Activated CD4-positive, alpha-beta memory T cell treated with anti-CD3 and anti-CD28 coated beads for 36 hours (primary cell): ENCODE measurements at regions not wholly inside any gene's neighbourhood (a gene's known extent, or its start where the extent isn't known, plus 50 kb on each side); places are given as distances from the start of the nearest gene placed in this dataset.
"Not testable (repeated sequence)": the region's sequence is repeated elsewhere in the genome, so short reads cannot be mapped to it uniquely, and the experiment has no call there.

Source experiments
- CTCF ChIA-PET: fragments of 350-600 bp; sonication (Branson Sonifier 250); formaldehyde crosslinking; loops from one replicate; lab custom pipeline; 2021; ENCODE audit warnings: antibody characterized with exemption, inconsistent platforms; lab: Charles Lee
- POLR2A ChIA-PET: fragments of 350-600 bp; sonication (Branson Sonifier 250); formaldehyde crosslinking; loops from one replicate; lab custom pipeline; 2021; ENCODE audit warnings: antibody characterized with exemption; lab: Charles Lee
- DNase-seq: peaks from one replicate; pipeline ENCODE4 v3.0.0-alpha.2; 2020
- H3K27ac Mint-ChIP-seq: one replicate; pipeline ENCODE4 v1.8.0; 2021; ENCODE audit warnings: mixed read lengths
- H3K27me3 Mint-ChIP-seq: one replicate; pipeline ENCODE4 v1.8.0; 2021; ENCODE audit warnings: mixed read lengths
- H3K36me3 Mint-ChIP-seq: one replicate; pipeline ENCODE4 v1.8.0; 2021; ENCODE audit warnings: mixed read lengths
- H3K4me1 Mint-ChIP-seq: one replicate; pipeline ENCODE4 v1.8.0; 2021; ENCODE audit warnings: low read depth, mixed read lengths
- H3K4me3 Mint-ChIP-seq: one replicate; pipeline ENCODE4 v1.8.0; 2021; ENCODE audit warnings: mild to moderate bottlenecking, mixed read lengths
- H3K9me3 Mint-ChIP-seq: one replicate; pipeline ENCODE4 v1.8.0; 2021; ENCODE audit warnings: mixed read lengths
- intact Hi-C: fragments of 100-400 bp; cut with micrococcal nuclease; formaldehyde crosslinking; loops from one replicate; pipeline ENCODE4 v1.15.1; 2023

- Mint-ChIP-seq H3K4me3 (no peak overlapping the region), H3K9me3 (no peaks in the 10 kb centered on the region), H3K27ac (no peak overlapping the region), H3K36me3 (no peaks in the 10 kb centered on the region), H3K27me3 (no peaks in the 10 kb centered on the region), H3K4me1 (no peaks in the 10 kb centered on the region)
- intact Hi-C loops = no loop called here
- ChIA-PET POLR2A (no interaction called here), CTCF (no interaction called here)
- no peak for DNase-seq
Observed at GRCh38 chr3:180409883-180410282, 192.1 kb upstream of the TTC14 start.

GRCh38 chr3:180414157-180414556 lies 187.8 kb upstream of the TTC14 start:
- Mint-ChIP-seq H3K4me3 (no peak overlapping the region), H3K27me3 (no peaks in the 10 kb centered on the region), H3K4me1 (no peaks in the 10 kb centered on the region), H3K9me3 (no peaks in the 10 kb centered on the region), H3K27ac (no peak overlapping the region), H3K36me3 (no peaks in the 10 kb centered on the region)
- intact Hi-C loops = no loop called here
- ChIA-PET CTCF (interaction anchor here (0.7 kb wide), 1 partner anchor 66 kb away, joined by 3 read pairs; no protein-coding TSS in a partner anchor), POLR2A (no interaction called here)
- no peak for DNase-seq

GRCh38 chr3:180416111-180416594 lies 185.8 kb upstream of the TTC14 start:
- POLR2A ChIA-PET = no interaction called here
- intact Hi-C loops = no loop called here
- Mint-ChIP-seq H3K4me1 (no peaks in the 10 kb centered on the region), H3K4me3 (no peak overlapping the region), H3K9me3 (no peaks in the 10 kb centered on the region), H3K27me3 (no peaks in the 10 kb centered on the region), H3K27ac (no peak overlapping the region), H3K36me3 (no peaks in the 10 kb centered on the region)
- CTCF ChIA-PET = no interaction called here
- DNase-seq = no peak

DNA sequence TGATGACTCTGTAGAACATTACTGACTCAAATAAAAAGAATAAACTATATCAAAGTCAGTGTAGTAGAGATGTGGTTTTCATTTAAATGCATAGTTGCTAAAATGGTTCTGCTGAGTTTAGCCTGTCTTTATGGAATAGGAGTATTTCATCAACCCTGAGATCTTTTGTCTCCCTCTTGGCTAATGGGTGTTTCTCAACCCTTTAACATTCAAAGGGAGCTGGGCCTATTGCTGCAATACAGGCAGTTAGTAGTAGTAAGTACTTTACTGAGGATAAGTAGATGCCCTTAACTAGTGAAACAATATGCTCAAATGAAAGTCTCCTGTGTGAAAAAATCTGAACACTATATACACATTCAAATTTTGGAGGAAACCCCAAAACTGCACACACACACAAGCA lies 184.7 kb upstream of the TTC14 start:
- no peak for DNase-seq
- Mint-ChIP-seq H3K36me3 (no peaks in the 10 kb centered on the region), H3K4me3 (no peak overlapping the region), H3K27ac (no peak overlapping the region), H3K9me3 (no peaks in the 10 kb centered on the region), H3K27me3 (no peaks in the 10 kb centered on the region), H3K4me1 (no peaks in the 10 kb centered on the region)
- ChIA-PET CTCF (interaction anchor here (0.6 kb wide), 1 partner anchor 41 kb away, joined by 4 read pairs; no protein-coding TSS in a partner anchor), POLR2A (no interaction called here)
- intact Hi-C loops = no loop called here

DNA sequence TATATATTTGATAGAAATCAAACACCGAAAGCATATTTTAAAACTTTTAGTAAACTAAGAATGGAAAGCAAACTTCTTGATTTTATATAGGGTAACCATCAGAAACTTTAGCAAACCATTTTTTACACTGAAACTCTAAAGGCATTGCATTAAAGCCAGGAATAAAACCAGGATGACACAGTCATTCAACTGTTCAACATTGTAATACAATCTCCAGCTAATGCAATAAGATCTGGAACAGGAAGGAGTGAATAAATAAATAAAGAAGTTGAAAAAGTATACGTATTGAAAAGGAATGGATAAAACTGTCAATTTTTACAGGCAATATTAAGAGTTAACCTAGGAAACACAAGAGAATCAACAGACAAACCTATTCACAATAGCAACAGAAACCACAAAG lies 181.9 kb upstream of the TTC14 start:
- no peaks in the 10 kb centered on the region for H3K36me3 Mint-ChIP-seq
- H3K9me3 Mint-ChIP-seq = peaks cover 3% of the 10 kb centered on the region
- H3K4me3 Mint-ChIP-seq = no peak overlapping the region
- no peak for DNase-seq
- no peaks in the 10 kb centered on the region for H3K4me1 Mint-ChIP-seq
- ChIA-PET CTCF (no interaction called here), POLR2A (no interaction called here)
- intact Hi-C loops = no loop called here
- H3K27ac Mint-ChIP-seq = no peak overlapping the region
- H3K27me3 Mint-ChIP-seq = no peaks in the 10 kb centered on the region

GRCh38 chr3:180420804-180421203 lies 181.2 kb upstream of the TTC14 start:
- ChIA-PET CTCF (no interaction called here), POLR2A (no interaction called here)
- Mint-ChIP-seq H3K9me3 (peaks cover 3% of the 10 kb centered on the region), H3K36me3 (no peaks in the 10 kb centered on the region), H3K27ac (no peak overlapping the region), H3K4me3 (no peak overlapping the region), H3K4me1 (no peaks in the 10 kb centered on the region), H3K27me3 (no peaks in the 10 kb centered on the region)
- DNase-seq = no peak
- intact Hi-C loops = no loop called here

GRCh38 chr3:180421221-180421620 lies 180.7 kb upstream of the TTC14 start:
- CTCF ChIA-PET = no interaction called here
- no peak for DNase-seq
- POLR2A ChIA-PET = no interaction called here
- Mint-ChIP-seq H3K36me3 (no peaks in the 10 kb centered on the region), H3K27me3 (no peaks in the 10 kb centered on the region), H3K9me3 (peaks cover 3% of the 10 kb centered on the region), H3K27ac (no peak overlapping the region), H3K4me3 (no peak overlapping the region), H3K4me1 (no peaks in the 10 kb centered on the region)
- intact Hi-C loops = no loop called here

DNA sequence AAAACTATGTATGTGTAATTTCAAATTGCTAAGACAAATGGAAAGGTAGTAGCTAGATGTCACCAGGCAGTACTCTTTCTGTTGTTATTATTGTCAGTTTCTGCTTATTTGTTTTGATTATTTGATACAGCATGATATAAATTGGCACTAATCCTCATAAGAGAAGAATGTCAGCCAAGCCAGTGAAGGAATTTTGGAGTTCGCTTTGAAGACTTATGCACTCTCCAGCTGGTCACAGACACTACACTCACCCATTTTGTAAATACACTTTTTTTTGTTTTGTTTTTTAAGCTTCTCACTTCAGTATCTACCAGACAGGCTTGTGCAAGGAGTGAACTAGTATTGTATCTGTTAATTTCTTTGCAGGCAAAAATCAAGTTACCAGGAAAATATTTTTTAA lies 180.2 kb upstream of the TTC14 start:
- ChIA-PET CTCF (no interaction called here), POLR2A (no interaction called here)
- no peaks in the 10 kb centered on the region for H3K36me3 Mint-ChIP-seq
- intact Hi-C loops = no loop called here
- no peak for DNase-seq
- H3K9me3 Mint-ChIP-seq = peaks cover 3% of the 10 kb centered on the region
- H3K4me1 Mint-ChIP-seq = no peaks in the 10 kb centered on the region
- H3K4me3 Mint-ChIP-seq = no peak overlapping the region
- H3K27me3 Mint-ChIP-seq = no peaks in the 10 kb centered on the region
- no peak overlapping the region for H3K27ac Mint-ChIP-seq

DNA sequence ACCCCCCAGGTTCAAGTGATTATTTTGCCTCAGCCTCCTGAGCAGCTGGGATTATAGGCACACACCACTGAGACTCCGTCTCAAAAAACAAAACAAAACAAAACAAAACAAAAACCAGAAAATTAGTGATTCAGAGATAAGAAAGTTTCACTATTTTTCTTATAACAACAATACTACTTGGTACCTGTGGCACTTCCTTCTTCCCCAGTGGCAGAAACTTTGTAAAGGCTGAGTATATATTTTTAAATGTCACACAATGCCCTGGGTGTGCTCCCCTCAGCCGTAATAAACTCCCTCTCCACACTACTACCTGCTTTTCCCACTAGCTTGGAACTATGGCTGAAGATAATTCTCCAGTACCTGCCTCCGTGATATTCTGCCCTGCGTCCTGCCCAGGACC lies 177.7 kb upstream of the TTC14 start:
- H3K9me3 Mint-ChIP-seq, DNase-seq, H3K27me3 Mint-ChIP-seq, CTCF ChIA-PET, intact Hi-C loops, H3K4me1 Mint-ChIP-seq, POLR2A ChIA-PET, H3K27ac Mint-ChIP-seq, H3K36me3 Mint-ChIP-seq, H3K4me3 Mint-ChIP-seq: not testable (repeated sequence)

DNA sequence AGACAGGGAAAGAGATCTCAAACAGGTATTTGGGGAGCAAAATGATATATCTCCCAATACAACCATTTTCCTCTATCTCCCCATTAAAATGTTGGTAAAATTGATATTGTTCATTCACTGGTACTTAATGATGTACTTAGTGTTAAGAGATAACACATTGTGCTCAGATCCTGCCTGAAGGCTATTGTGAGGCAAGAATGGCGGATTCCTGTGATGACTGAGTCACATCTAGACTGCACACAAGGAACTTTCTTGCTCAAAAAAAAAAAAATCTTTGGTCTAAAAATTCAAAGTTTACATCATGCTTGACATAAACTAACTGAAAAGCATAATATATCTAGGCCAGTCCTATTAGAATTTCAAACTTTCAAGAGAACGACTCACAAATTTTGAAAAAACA lies 171.1 kb upstream of the TTC14 start:
- no peaks in the 10 kb centered on the region for H3K4me1 Mint-ChIP-seq
- no peak for DNase-seq

GRCh38 chr3:180433152-180433551 lies 168.8 kb upstream of the TTC14 start:
- ChIA-PET POLR2A (no interaction called here), CTCF (no interaction called here)
- Mint-ChIP-seq H3K36me3 (no peaks in the 10 kb centered on the region), H3K27ac (no peak overlapping the region), H3K9me3 (peaks cover 4% of the 10 kb centered on the region), H3K4me3 (no peak overlapping the region), H3K4me1 (no peaks in the 10 kb centered on the region), H3K27me3 (no peaks in the 10 kb centered on the region)
- no peak for DNase-seq
- intact Hi-C loops = no loop called here

More for the DNA sequence above, 171.1 kb upstream of the TTC14 start:
- H3K4me3 Mint-ChIP-seq = no peak overlapping the region
- peaks cover 4% of the 10 kb centered on the region for H3K9me3 Mint-ChIP-seq
- H3K27me3 Mint-ChIP-seq = no peaks in the 10 kb centered on the region
- intact Hi-C loops = no loop called here
- ChIA-PET POLR2A (no interaction called here), CTCF (no interaction called here)
- H3K36me3 Mint-ChIP-seq = no peaks in the 10 kb centered on the region
- H3K27ac Mint-ChIP-seq = no peak overlapping the region

DNA sequence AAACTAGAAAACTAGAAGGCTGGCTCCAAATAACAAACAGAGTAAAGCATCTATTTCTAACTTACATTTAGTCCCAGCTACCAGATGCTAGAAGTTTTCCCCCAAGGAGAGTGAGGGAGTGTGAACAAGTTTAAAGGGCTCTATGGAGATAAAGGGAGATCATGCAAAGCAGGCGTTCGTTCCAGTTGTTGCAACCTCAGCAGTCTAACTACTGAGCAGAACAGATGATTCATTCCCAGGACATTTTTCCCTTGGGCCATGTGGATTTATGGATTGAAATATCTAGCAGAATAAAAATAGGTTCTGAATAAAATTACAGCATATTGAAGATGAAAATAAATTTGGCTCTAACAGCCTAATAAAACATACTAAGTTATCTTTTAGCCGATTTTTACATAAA lies 154.8 kb upstream of the TTC14 start:
- intact Hi-C loops = no loop called here
- no peak for DNase-seq

GRCh38 chr3:180448407-180448806 lies 153.6 kb upstream of the TTC14 start:
- H3K4me1 Mint-ChIP-seq, H3K36me3 Mint-ChIP-seq, DNase-seq, H3K4me3 Mint-ChIP-seq, H3K27ac Mint-ChIP-seq, H3K27me3 Mint-ChIP-seq, CTCF ChIA-PET, intact Hi-C loops, POLR2A ChIA-PET, H3K9me3 Mint-ChIP-seq: not testable (repeated sequence)

More for the DNA sequence above, 154.8 kb upstream of the TTC14 start:
- Mint-ChIP-seq H3K4me1 (no peaks in the 10 kb centered on the region), H3K4me3 (no peak overlapping the region), H3K27me3 (no peaks in the 10 kb centered on the region), H3K9me3 (peaks cover 9% of the 10 kb centered on the region), H3K27ac (no peak overlapping the region), H3K36me3 (no peaks in the 10 kb centered on the region)
- CTCF ChIA-PET = no interaction called here
- POLR2A ChIA-PET = no interaction called here
